RKO (cell line): ENCODE measurements at regions not wholly inside any gene's neighbourhood (a gene's known extent, or its start where the extent isn't known, plus 50 kb on each side); places are given as distances from the start of the nearest gene placed in this dataset.
"Not testable (repeated sequence)": the region's sequence is repeated elsewhere in the genome, so short reads cannot be mapped to it uniquely, and the experiment has no call there.

ENCODE experiments used
- DNase-seq: peaks from one replicate; pipeline ENCODE4 v3.0.0-alpha.2; 2016; ENCODE audit warnings: low spot score

DNA sequence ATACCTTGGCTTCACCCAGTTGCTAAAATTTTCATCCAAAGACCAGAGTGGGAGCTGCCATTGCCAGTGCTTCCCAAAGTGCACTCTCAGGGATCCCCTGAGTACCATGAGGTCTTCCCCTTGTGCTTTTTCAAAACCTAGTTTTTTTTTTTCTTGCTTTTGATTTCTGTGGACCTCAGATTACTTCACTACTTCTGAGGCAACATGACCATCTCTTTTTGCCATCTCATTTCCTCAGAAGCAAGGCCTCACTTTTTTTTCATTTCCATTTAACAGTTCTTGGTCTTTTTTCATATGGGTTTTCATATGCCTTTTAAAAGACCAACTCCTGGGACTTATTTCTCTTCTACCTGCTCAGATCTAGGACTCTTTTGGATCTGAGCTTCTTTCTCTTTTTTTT, 64.1 kb upstream of the MMS22L start:
- no peak for DNase-seq

DNA sequence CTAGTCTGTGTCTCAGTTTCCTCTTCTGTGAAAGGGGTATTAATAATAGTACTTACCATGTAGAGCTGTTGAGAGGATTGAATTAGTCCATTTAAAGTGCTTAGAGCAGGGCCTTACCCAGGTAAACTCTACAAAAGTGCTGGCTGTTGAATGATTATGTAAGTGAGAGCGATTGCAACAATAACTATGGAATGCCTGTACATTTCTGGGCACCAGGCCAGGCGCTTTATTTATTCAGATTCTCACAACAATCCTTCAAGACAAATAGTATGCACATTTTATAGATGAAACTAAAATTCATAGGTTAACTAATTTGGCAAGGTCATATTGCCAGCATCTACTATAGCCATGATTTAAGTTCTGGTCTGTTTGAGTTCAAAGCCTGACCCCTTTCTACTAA, 78.3 kb upstream of the MMS22L start:
- DNase-seq: no peak

- DNase-seq: no peak
Measured at GRCh38 chr6:97364327-97364726, 81.3 kb upstream of the MMS22L start.

GRCh38 chr6:97382071-97382470, 99.1 kb upstream of the MMS22L start:
- not testable (repeated sequence) for DNase-seq

DNA sequence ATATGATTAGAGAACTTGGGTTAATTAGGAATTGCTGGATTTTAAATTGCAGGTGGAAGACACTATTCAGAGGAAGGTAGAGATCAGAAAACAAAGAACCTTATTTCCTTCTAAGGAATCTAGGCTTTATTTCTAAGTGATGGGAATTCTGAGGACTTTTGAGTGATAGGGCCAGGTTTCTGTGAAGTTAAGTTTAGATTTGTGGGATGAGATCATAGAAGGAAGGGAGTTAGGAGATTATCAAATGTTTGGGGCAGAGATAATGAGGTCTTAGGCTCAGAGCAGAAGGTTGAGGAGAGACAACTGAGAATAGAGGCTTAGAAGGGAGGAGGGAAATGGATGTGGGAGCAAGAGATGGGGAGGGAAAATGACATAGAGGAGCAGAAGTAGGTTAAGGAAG, 109.7 kb upstream of the MMS22L start:
- DNase-seq: no peak

DNA sequence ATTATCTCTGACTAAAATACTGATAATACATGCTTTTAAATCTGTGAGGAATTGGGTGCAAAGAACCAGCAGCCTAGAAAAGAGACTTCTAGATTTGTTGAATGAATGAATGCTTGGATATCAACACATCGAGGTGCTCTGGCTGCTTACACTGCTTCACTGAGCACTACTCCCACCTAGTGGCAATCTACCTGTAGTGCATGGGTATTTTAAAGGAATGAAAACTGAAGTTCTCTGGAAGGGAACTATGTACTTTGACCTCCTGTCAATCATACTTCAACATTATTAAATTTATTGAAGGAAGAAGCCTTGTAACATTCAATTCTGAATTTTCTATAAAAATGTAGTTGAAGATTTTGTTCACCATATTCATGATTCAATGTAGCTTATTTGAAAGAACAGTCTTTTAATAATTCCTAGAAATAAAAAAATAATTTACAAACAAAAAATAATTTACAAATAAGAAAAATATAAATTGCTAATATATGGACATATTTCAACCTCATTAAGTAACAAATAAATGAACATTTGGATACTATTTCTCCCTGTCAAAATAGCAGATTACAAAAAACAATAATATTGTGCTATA, 111.2 kb upstream of the MMS22L start:
- peak; percentile 77 for DNase-seq

DNA sequence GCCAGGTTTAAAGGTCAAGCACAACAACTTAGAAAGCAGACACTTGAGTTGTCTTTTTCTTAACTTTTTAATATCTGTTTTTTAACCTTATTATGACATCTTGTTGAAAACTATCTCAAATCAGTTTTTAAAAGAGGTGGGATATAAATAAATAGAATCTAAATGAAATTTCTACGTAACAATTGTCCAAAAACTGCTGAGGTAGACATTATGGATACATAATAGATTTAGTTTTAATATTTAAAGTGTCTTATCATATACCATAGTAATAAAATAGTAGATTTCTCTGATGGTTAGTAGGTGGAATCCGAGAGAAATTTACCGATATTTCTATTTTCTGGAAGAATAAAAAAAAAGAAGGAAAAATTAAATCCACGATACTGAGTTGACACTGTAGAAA, 113.9 kb upstream of the MMS22L start:
- no peak for DNase-seq

GRCh38 chr6:97399208-97399607, 116.2 kb upstream of the MMS22L start:
- DNase-seq: no peak

GRCh38 chr6:97401533-97401932, 118.5 kb upstream of the MMS22L start:
- DNase-seq: peak; percentile 18

DNA sequence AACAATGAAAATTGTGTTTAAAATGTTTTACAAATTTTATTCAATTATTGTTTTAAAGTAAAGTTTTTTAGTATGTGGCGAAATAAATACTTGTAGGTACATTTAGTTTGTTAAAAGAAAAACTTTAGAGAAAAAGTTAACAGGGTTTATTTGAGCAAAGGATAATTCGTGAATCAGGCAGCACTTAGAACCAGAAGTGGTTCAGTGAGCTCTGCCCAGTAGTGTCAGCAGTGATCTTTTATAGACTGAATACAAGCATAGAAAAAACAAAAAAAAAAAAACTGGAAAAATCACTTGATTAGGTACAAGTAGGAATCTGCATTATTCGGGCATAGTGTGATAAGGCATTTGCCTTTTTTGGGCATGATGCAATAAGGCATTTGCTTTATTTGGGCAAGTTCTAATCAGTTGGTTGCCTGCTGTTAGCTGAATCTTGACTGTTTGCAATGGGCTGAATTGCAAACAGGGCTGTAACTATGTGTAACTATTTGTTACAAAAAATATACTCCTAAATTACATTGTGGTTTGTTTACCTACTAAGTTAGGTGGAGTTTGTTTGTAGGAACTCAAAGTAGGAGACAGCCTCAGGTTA, 122.9 kb upstream of the MMS22L start:
- no peak for DNase-seq

DNA sequence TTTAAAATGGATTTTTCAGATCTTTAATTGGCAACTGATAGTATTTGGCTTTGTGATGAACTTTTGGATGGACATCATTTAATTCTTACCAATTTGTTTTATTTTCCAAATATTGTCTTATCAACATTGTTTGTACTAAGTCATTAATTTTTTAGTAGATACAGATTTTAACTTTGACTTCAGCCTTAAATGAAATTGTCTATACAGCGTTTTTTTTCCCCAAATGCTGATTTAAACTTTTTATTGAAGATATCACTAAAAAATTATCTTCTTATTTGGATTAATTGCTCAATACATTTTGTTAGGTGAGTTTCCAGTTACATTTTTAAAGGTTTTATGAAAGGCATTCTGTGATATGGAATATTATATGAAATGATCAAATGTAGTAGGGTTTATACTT, 123.6 kb upstream of the MMS22L start:
- no peak for DNase-seq

GRCh38 chr6:97411610-97412009, 128.6 kb upstream of the MMS22L start:
- no peak for DNase-seq

- no peak for DNase-seq
Measured at GRCh38 chr6:97412511-97412910, 129.5 kb upstream of the MMS22L start.

GRCh38 chr6:97422171-97422570, 139.2 kb upstream of the MMS22L start:
- DNase-seq: no peak

DNA sequence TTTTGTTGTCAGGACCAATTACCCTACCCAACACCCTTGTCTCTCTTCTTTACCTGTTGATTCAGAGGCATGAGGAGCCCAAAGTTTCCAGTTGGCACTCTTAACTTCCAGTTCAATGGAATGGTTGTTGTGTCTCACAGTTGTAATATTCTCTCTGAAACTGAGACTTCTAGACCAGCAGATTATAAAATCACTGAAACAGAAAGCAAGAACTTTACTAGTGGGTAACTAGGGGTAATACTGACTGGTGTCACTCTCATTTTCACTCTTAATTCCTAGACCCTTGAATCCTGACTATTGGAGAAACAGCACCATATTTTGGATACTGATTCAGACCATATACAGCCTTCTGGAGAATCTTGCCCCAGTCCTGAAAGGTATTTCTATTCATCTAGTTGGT, 140.2 kb upstream of the MMS22L start:
- no peak for DNase-seq

DNA sequence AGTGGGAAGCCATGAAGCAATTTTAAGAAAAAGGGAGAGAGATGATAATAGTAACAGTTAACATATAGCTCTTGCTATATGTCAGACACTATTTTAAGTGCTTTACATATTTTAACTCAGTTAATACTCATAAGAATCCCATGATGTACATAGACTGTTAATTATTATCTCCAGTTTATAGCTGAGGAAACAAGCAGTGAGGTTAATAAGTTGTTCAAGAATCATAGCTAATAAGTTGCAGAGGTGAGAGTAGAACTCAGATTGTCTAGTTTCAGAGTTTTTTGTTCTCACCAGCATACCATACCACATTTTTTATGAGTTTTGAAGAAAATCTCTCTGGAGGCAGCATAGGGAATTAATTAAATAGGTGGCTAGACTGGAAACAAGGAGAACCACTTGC, 144.6 kb upstream of the MMS22L start:
- no peak for DNase-seq

DNA sequence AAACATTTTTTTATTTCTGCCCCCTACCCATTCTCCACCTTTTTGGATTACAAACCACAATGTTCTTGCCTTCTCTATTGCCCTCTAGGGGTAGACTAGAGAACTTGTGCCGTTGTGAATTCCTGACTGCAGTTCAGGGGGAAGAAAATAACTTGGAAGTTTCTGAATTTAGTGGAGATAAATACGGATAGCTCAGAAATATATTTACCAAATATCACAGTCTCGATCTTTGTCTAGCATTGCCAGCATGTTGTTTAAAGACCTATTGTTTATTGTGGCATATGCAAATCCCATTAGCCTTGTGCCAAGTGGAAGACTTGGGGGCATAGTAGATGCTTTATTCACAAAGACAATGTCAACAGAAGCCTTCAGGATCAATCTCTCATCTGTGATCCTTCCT, 154.1 kb upstream of the MMS22L start:
- peak; percentile 53 for DNase-seq

GRCh38 chr6:97438011-97438671, 155.1 kb upstream of the MMS22L start:
- DNase-seq: no peak

GRCh38 chr6:97440590-97441176, 157.7 kb upstream of the MMS22L start:
- peak; percentile 76 for DNase-seq

- DNase-seq: no peak
Measured at GRCh38 chr6:97443408-97444080, 160.5 kb upstream of the MMS22L start.

DNA sequence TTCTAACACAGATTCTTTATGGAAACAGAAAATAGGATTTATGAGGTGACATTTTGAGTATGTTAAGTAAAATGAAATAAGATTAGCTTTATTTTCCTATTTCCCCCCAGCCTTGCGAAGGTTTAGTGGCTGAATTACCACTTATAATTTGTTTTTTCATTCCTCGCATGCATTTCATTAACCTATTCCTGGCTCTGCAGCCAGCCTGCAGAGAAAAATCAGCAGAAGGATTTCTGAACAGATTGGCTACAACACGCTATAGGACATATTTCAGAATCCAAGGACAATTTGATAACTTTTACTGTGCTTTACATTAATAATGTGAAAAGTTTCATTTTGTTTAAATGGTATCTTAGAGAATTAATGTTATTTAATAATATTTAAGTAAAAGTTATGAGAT, 162.4 kb upstream of the MMS22L start:
- DNase-seq: no peak

DNA sequence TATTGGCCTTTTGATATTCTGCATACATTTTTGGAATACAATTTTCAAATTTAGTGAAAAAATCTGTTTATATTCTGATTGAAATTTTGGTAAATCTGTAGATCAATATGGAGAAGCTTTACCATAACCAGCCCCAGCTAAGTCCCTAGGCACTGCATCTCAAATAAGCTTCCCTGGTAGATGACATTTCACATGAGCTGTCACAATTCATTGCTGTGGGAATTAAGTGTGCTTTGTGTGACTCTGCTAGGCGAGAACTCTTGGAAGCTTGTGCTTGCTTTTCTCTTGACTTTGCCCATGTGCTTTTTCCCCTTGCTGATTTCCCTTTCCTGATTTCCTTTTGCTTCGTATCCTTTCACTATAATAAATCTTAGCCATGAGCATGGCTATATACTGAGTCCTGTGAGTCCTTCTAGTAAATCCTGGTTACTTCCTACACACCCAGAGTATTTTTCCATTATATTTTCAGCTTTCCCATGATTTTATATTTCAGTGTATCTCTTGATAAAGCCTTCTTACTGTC, 166.5 kb upstream of the MMS22L start:
- DNase-seq: no peak

DNA sequence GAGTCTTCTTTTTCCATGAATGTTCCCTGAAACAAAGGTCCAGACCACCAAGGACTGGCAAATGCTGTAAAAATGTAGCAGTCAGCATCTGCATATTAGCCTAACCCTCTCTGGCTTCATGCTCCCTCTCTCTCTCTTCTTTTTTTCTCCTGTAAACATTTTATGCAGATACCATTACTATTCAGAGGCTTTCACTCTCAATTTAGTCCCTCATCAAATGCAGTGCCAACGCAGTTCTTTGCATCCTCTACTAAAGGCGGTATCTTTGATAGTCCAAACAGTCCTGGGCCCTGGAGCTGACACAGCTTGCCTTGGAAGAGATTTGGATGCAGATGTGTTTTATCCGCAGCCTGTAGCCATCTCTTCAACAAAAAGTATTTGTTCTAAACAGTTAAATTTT, 167.1 kb upstream of the MMS22L start:
- DNase-seq: no peak
